ENCODE measurements at regions not wholly inside any gene's neighbourhood (a gene's known extent, or its start where the extent isn't known, plus 50 kb on each side); places are given as distances from the start of the nearest gene placed in this dataset.

GRCh38 chr6:15876406-15876805, 213.6 kb upstream of the DTNBP1 start:
- TF ChIP-seq EZH2phosphoT487 (IDR thresholded peaks at IDR 0.05; ENCODE audit: insufficient read depth, low read depth) (no peak), EZH2 (IDR thresholded peaks at IDR 0.05; ENCODE audit: insufficient read depth, poor library complexity, severe bottlenecking) (no peak)

All from GM23248 (cell line).